Lower leg skin (tissue), 3 donors: ENCODE measurements at regions not wholly inside any gene's neighbourhood (a gene's known extent, or its start where the extent isn't known, plus 50 kb on each side); places are given as distances from the start of the nearest gene placed in this dataset.

Experiments used
- CTCF ChIP-seq, 3 donors: fragments of 450-650 bp; IDR thresholded peaks; one replicate each; pipeline ENCODE4 v1.5.1; 2016; ENCODE audit warnings: antibody characterized with exemption in 3 of 3, mild to moderate bottlenecking in 3 of 3, moderate library complexity in 2 of 3
- POLR2A ChIP-seq, 2 donors: fragments of 450-650 bp; IDR thresholded peaks; one replicate each; pipeline ENCODE4 v1.6.1; 2016 to 2017; ENCODE audit warnings: antibody characterized with exemption in 2 of 2, mild to moderate bottlenecking in 1 of 2, moderate library complexity in 1 of 2

DNA sequence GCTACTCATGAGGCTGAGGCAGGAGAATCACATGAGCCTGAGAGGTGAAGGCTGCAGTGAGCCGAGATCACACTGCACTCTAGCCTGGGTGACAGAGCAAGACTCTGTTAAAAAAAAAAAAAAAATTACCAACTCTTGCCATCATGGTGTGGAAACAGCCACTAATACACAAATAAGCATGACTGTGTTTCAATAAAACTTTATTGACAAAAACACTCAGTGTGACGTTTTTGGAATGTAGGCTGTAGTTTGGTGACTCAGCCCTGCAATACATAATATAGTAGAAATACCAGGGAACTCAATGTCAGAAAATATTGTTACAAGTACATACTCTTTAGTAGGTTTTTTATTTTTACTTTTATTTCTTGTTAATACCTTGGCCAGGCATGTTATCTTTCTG, 207.1 kb downstream of the CASP12 start:
- TF ChIP-seq CTCF (IDR thresholded peaks at IDR 0.05) (no peak), POLR2A (IDR thresholded peaks at IDR 0.05) (no peak)
